GM06990 (cell line): ENCODE measurements at regions not wholly inside any gene's neighbourhood (a gene's known extent, or its start where the extent isn't known, plus 50 kb on each side); places are given as distances from the start of the nearest gene placed in this dataset.

Source experiments
- DNase-seq: peaks from one replicate; pipeline ENCODE4 v3.0.0-alpha.2; 2011; ENCODE audit not compliant: insufficient read length; ENCODE audit errors: extremely low read depth
- H3K27me3 ChIP-seq: replicated peaks from 2 replicates; pipeline ENCODE4 v1.6.0; 2011; ENCODE audit warnings: low read length; ENCODE audit not compliant: control insufficient read depth, insufficient read depth
- H3K36me3 ChIP-seq: 2 replicates; pipeline ENCODE4 v1.5.1; 2011; ENCODE audit warnings: low read length; ENCODE audit not compliant: control insufficient read depth, insufficient read depth
- H3K4me3 ChIP-seq: replicated peaks from 2 replicates; pipeline ENCODE4 v1.5.1; 2011; ENCODE audit warnings: low read depth, mild to moderate bottlenecking, control low read depth, low read length
- TF ChIP-seq, protein P1 (sequence below): IDR thresholded peaks from 2 replicates; pipeline ENCODE4 v1.5.1; 2011; ENCODE audit warnings: low read length, control low read depth, mild to moderate bottlenecking, inconsistent platforms; ENCODE audit not compliant: insufficient read depth, poor library complexity, severe bottlenecking

DNA sequence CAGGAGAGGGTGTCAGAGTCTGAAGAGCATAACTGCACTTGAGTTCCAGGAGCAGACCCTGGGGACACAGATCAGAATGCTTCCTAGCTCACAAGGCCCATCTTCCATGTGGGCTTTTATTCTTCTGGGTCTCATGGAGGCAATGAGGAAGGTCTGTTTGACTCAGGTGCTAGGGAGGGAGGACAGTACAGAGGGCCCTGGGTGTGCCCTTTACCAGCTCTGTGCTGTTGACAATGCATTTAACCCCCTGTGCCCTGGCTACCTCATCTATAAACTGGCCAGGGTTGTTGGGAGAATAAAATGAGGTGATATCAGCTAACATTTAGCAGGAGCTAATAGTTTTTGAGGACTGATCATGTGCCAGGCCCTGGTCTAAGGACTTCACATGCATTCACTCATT, 318.0 kb downstream of the DMAC1 start:
- Histone ChIP-seq H3K27me3 (no peaks in the 10 kb centered on the region), H3K36me3 (no peaks in the 10 kb centered on the region), H3K4me3 (no peak overlapping the region)
- no peak for DNase-seq
- TF ChIP-seq, protein P1, sequence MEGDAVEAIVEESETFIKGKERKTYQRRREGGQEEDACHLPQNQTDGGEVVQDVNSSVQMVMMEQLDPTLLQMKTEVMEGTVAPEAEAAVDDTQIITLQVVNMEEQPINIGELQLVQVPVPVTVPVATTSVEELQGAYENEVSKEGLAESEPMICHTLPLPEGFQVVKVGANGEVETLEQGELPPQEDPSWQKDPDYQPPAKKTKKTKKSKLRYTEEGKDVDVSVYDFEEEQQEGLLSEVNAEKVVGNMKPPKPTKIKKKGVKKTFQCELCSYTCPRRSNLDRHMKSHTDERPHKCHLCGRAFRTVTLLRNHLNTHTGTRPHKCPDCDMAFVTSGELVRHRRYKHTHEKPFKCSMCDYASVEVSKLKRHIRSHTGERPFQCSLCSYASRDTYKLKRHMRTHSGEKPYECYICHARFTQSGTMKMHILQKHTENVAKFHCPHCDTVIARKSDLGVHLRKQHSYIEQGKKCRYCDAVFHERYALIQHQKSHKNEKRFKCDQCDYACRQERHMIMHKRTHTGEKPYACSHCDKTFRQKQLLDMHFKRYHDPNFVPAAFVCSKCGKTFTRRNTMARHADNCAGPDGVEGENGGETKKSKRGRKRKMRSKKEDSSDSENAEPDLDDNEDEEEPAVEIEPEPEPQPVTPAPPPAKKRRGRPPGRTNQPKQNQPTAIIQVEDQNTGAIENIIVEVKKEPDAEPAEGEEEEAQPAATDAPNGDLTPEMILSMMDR, result no peak

DNA sequence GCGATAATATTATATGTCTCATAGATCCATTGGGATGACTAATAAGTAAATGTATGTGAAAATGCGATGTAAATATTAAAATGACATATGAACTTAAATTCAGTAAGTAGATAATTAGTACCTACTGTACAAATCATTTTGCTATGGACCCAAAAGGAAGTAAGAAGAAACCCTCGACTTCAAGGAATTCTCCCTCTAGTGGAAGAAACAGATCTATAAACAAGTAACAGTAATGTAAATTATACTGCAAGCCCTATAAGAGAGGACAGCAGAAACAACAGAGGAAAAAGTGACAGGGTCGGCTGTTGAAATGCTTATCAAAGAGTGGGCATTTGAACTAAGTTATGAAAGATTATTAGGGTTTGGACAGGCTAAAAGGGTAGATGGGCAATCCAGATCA, 320.3 kb downstream of the DMAC1 start:
- DNase-seq, result no peak
- TF ChIP-seq, protein P1, result no peak
- no peaks in the 10 kb centered on the region for H3K27me3 ChIP-seq
- no peak overlapping the region for H3K4me3 ChIP-seq
- no peaks in the 10 kb centered on the region for H3K36me3 ChIP-seq

DNA sequence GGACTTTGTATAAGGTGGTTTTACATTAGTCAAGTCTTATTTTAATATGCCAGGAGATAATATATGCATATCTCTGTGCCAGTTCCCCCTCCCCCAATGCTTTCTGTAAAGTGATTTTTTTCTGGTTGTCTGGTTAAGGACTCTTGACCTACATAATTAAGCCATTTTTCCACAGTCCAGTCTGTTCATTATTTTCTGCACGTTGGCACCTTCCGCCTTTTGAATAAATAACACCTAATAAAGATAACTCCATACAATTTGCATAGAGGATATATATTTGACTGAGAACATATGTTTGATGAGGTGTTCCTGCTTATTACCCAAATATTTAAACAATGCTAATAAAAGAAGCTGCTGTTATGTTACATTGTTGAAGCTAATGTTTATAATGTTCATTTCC, 320.9 kb downstream of the DMAC1 start:
- TF ChIP-seq, protein P1, result no peak
- no peak for DNase-seq
- Histone ChIP-seq H3K27me3 (no peaks in the 10 kb centered on the region), H3K36me3 (no peaks in the 10 kb centered on the region), H3K4me3 (no peak overlapping the region)

DNA sequence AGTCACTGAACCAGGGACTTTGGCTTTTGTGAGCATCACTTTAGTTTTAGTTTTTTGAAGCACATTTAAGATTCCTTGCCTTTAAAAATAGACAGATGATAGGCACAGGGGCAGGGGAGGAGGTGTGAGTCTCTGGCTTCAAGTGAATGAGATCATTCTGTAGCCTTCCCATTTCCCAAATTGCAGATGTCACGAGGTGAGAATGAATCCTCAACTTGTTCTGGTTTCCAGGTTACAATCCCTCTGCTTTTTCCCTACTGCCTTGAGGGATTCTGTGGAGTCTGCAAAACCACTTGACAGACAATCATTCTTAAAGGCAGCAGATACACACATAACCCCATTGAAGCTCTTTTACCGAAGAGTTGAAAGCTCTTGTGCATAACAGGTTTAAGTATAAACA, 332.4 kb downstream of the DMAC1 start:
- Histone ChIP-seq H3K27me3 (no peaks in the 10 kb centered on the region; the same call in 1 of the 2 replicates), H3K4me3 (no peak overlapping the region), H3K36me3 (no peaks in the 10 kb centered on the region)
- TF ChIP-seq, protein P1, result no peak
- no peak for DNase-seq

DNA sequence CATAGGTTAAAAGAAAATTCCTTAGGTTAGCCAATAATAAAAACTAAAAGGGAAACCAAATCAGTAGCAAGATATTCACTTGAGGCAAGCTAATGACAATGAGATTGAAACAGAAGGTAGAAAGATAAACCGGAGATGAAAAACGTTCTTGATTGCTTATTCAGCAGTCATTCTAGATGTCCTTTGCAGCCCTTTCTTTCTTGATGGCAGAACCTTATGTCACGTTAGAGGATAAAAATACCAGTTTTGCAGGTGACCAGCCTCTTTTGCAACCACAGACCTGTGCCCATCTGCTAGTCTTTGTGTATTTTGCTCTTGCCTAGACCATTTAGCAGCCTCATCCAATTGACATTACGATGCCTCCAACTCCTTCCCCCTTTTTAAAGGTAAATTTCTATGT, 337.8 kb downstream of the DMAC1 start:
- H3K4me3 ChIP-seq, result no peak overlapping the region
- no peak for DNase-seq
- no peaks in the 10 kb centered on the region for H3K27me3 ChIP-seq
- TF ChIP-seq, protein P1, result no peak
- H3K36me3 ChIP-seq, result no peaks in the 10 kb centered on the region
